ENCODE measurements at regions not wholly inside any gene's neighbourhood (a gene's known extent, or its start where the extent isn't known, plus 50 kb on each side); places are given as distances from the start of the nearest gene placed in this dataset.

- TF ChIP-seq CTCF (IDR thresholded peaks at IDR 0.05): no peak
- TF ChIP-seq MYC (IDR thresholded peaks at IDR 0.05; ENCODE audit: borderline replicate concordance, low read length): no peak
- TF ChIP-seq MAFK (IDR thresholded peaks at IDR 0.05; ENCODE audit: partially characterized antibody): no peak
- no peak for TF ChIP-seq POLR2A (IDR thresholded peaks at IDR 0.05; ENCODE audit: low read length)
- TF ChIP-seq, protein P1, sequence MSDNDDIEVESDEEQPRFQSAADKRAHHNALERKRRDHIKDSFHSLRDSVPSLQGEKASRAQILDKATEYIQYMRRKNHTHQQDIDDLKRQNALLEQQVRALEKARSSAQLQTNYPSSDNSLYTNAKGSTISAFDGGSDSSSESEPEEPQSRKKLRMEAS (IDR thresholded peaks at IDR 0.05): no peak
- TF ChIP-seq JUNB (IDR thresholded peaks at IDR 0.05): no peak
- TF ChIP-seq, protein P2, sequence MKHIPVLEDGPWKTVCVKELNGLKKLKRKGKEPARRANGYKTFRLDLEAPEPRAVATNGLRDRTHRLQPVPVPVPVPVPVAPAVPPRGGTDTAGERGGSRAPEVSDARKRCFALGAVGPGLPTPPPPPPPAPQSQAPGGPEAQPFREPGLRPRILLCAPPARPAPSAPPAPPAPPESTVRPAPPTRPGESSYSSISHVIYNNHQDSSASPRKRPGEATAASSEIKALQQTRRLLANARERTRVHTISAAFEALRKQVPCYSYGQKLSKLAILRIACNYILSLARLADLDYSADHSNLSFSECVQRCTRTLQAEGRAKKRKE (CRISPR knock-in tag; IDR thresholded peaks at IDR 0.05; ENCODE audit: low read depth): no peak
These were observed 487.1 kb downstream of the KCNT2 start for GRCh38 chr1:196121181-196121580.

All from A549 (cell line).